OCI-LY1 (cell line): ENCODE measurements at regions not wholly inside any gene's neighbourhood (a gene's known extent, or its start where the extent isn't known, plus 50 kb on each side); places are given as distances from the start of the nearest gene placed in this dataset.

Source experiments
- CTCF ChIP-seq: fragments of 200-600 bp; sonication (generic), shearing (Covaris generic); IDR thresholded peaks from 2 replicates; pipeline ENCODE4 v1.5.1; 2017; ENCODE audit warnings: mild to moderate bottlenecking, antibody characterized with exemption, low read length, moderate library complexity, mixed read lengths
- EZH2 ChIP-seq: fragments of 200-600 bp; sonication (generic), shearing (Covaris generic); IDR thresholded peaks from 2 replicates; pipeline ENCODE4 v1.8.0; 2017; ENCODE audit warnings: borderline replicate concordance, mixed run types, mild to moderate bottlenecking, antibody characterized with exemption, low read length, moderate library complexity, mixed read lengths

GRCh38 chr13:91292630-91293221 lies 54.8 kb upstream of the MIR17HG start:
- TF ChIP-seq CTCF (no peak), EZH2 (no peak)
